ENCODE measurements at regions not wholly inside any gene's neighbourhood (a gene's known extent, or its start where the extent isn't known, plus 50 kb on each side); places are given as distances from the start of the nearest gene placed in this dataset.
A peak's percentile ranks its signal among the peaks of the same experiment; 100 is the strongest.

DNA sequence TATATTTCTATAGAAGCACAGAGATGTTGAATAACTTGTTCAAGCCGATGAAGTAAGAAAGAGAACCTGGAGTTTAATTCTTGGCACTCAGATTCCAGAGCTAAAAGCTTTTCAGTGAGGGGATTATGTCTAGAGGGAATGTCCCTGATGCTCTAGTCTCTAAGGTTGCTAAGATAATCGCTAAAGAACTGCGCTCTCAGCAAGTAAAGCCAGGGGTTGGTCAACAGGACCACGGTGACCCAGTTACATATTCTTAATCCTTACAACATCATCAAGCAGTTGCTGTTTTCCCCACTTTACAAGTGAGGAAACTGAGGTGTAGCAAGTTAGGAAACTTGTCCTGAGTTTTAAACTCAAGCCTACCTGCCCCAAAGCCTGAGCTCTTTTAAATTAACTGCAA lies 110.8 kb downstream of the DAD1 start:
- in situ Hi-C loops (cut with MboI; ENCODE audit: low sequenced_read_pairs) = no loop called here
- H3K36me3 ChIP-seq (replicated peaks) = no peaks in the 10 kb centered on the region
- peak; percentile 25 to 59 for DNase-seq (ENCODE audit: low spot score in 2 of 2)
- peaks cover 64% of the 10 kb centered on the region for H3K4me1 ChIP-seq
- no peaks in the 10 kb centered on the region for H3K9me3 ChIP-seq
- no peak overlapping the region for H3K4me3 ChIP-seq
- H3K27me3 ChIP-seq (ENCODE audit: low read depth) = no peaks in the 10 kb centered on the region

DNA sequence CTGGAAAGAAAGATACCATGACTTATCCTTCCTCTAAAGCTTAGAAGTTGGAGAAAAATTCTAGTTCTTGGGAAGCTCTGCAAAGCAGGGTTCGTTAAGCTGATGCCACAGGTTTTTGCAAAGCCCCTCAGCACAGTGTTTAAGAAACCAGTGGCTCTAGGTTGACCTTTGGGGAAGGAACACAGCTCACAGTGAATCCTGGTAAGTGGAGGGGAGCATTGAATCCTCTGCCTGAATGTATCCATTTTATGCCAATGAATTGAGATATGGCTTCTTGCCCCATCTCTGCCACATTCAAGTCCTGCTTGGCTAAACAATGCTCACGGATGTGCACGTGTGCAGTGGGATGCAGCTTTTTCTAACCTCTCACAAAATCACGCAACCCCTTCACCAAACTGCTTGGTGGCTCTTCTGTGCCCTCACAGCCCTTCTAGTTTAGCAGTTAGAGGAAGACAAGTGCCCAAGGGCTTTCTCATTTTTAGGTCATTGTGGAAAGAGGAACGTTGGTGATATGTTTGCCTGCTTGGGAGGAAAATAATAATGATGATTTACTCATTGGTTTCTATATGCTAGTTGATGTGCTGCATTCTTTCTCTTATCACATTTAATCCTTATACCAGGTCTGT lies 111.3 kb downstream of the DAD1 start:
- Histone ChIP-seq H3K4me3 (no peak overlapping the region), H3K36me3 (replicated peaks) (no peaks in the 10 kb centered on the region), H3K9me3 (no peaks in the 10 kb centered on the region), H3K4me1 (peaks cover 59% of the 10 kb centered on the region), H3K27me3 (ENCODE audit: low read depth) (no peaks in the 10 kb centered on the region)
- in situ Hi-C loops (cut with MboI; ENCODE audit: low sequenced_read_pairs) = no loop called here
- no peak for DNase-seq (ENCODE audit: low spot score in 2 of 2)

DNA sequence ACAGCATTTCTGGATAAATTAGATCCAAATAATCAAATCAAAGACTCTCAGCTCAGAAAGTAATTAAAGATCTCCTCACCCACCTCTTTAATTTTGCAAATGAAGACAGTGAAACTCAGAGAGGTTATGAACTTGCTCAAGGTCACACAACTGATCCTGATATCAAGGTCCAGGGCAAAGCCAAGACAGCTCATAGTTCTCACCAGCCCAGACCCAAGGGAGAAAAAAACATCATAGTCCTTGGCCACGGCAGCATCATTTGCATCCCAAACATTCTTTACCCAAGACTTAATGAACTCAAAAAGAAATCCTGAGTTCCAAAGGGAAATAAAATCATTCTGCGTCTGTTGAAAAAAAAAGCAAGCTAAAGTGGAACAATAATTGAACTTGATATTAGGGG lies 112.1 kb downstream of the DAD1 start:
- H3K36me3 ChIP-seq (replicated peaks) = no peaks in the 10 kb centered on the region
- no peak for DNase-seq (ENCODE audit: low spot score in 2 of 2)
- no peaks in the 10 kb centered on the region for H3K27me3 ChIP-seq (ENCODE audit: low read depth)
- in situ Hi-C loops (cut with MboI; ENCODE audit: low sequenced_read_pairs) = no loop called here
- peaks cover 52% of the 10 kb centered on the region for H3K4me1 ChIP-seq
- H3K9me3 ChIP-seq = no peaks in the 10 kb centered on the region
- H3K4me3 ChIP-seq = no peak overlapping the region

DNA sequence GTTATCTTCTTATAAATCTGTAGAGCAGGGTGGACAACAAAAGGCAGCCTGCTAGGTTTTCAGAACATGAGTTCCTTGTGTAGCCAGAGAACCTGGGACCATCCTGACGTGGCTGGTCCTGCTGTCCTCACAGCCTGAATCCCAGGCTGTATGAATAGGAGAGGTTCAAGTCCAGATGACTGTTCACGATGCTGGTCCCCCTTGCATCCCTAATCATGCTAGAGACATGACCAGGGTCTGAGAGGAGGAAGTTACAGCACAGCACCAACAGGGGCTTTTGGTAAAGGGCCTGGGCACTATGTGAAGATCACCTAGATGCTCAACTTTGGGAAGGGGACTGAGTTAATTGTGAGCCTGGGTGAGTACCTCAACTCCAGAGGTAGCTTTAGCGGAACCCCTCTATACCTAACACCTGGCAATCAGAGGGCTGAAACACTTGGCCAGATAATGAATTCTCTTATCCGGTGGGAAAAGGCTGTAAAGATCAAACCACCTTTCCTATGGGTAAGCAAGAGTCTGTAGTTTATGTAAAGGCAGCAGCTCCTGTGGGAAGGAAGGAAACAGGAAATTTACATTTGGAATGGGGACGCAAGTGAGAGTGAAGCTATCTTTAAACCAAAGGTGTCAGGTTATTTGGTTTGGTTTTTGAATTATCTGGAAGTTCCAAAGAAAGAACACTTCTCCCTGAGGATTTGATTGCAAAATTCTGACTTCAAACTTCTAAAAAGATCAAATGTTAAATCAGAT lies 112.8 kb downstream of the DAD1 start:
- DNase-seq (ENCODE audit: low spot score in 2 of 2) = no peak
- H3K9me3 ChIP-seq = no peaks in the 10 kb centered on the region
- H3K36me3 ChIP-seq (replicated peaks) = no peaks in the 10 kb centered on the region
- in situ Hi-C loops (cut with MboI; ENCODE audit: low sequenced_read_pairs) = no loop called here
- no peak overlapping the region for H3K4me3 ChIP-seq
- no peaks in the 10 kb centered on the region for H3K27me3 ChIP-seq (ENCODE audit: low read depth)
- peaks cover 48% of the 10 kb centered on the region for H3K4me1 ChIP-seq

DNA sequence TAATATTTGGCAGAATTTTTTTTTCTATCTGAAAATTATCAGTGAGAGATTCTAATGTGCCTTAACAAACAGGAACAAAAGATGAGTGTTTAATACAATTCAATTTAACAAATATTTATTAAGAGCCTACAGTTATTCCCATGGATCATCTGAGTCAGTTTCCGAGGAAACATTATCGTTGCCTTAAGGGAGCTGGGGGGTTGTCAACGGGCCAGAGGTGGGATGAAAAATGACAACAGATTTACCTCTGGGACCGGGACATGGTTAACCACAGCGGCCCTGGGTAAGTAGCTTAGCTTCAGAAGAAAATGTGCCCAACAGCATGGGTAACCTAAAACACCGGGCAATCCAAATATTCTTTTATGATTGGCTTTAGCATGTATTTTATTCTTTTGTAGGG lies 113.6 kb downstream of the DAD1 start:
- Histone ChIP-seq H3K9me3 (no peaks in the 10 kb centered on the region), H3K4me1 (peaks cover 40% of the 10 kb centered on the region), H3K27me3 (ENCODE audit: low read depth) (no peaks in the 10 kb centered on the region), H3K36me3 (replicated peaks) (no peaks in the 10 kb centered on the region), H3K4me3 (no peak overlapping the region)
- no peak for DNase-seq (ENCODE audit: low spot score in 2 of 2)
- in situ Hi-C loops (cut with MboI; ENCODE audit: low sequenced_read_pairs) = no loop called here

DNA sequence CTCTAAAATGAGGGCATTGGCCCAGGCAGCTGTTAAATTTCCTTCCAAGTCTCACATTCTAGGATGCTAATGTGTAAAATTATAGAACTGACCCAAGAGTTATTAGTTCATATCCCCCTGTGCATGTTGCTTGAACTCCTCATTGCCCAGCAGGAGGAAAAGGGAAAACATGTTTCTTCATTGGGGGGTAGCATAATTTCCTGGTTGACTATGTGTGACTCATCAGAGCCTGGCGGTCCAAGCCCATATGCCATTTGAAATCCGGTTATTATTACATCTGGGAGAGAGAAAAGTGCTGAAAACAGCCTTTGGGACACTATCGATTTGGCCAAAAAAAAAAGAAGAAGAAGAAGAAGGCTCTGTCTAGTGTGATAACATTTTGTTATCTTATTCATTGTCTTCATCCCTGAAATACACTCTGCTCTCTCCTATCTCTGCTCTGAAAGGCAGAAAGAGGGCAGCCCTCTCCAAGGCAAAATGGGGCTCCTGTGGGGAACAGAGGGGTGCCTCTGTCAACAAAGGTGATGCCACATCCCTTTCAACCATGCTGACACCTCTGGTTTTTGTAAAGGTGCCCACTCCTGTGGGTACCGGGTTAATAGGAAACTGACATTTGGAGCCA lies 114.2 kb downstream of the DAD1 start:
- in situ Hi-C loops (cut with MboI; ENCODE audit: low sequenced_read_pairs) = loop anchor here (5.0 kb wide), 2 partner anchors 83 to 158 kb away; no protein-coding TSS in a partner anchor
- no peak for DNase-seq (ENCODE audit: low spot score in 2 of 2)

DNA sequence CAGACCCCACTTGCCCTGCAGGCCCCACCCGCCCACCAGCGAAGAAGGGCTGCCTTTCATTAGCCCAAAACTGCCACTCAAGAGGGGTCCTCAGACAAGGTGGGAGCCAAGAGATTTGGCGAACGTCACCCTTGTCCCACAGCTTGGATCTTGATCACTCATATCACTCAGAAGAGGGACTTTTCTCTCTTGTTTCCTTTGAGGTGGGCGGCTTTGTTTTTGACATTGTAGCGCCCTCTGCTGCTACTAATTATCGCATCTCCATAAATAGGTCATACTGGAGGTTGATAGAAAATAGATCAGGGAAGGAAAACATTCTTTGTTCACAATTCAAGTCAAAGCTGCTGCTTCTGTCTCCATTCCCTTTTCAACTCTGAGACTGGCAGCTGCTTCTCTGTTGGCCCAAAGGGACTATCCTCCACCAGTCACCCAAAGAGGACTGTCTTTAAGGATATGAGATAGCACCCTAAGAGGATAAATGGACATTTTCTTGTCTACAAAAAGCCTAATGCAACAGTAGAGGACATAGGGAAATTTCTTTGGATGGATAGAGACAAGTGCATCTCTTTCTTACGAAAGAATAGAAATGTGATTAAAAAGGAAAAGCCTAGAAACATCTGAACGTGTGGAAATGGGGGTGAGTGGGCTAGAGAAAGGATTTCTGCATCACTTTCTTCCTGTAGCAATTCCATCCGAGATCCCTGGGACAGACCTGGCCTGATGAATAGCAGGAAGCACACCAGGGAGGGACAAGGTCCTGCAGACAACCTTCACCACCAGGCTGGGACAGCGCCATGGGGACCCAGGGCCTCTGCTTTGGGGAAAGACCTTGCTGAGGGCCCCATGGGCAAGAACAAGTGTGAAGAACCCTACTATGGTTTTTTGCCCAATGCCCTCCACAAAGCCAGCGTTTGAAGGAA lies 115.8 kb downstream of the DAD1 start:
- in situ Hi-C loops (cut with MboI; ENCODE audit: low sequenced_read_pairs) = loop anchor here (5.0 kb wide), 2 partner anchors 81 to 156 kb away; no protein-coding TSS in a partner anchor
- Histone ChIP-seq H3K4me1 (peaks cover 23% of the 10 kb centered on the region), H3K36me3 (replicated peaks) (no peaks in the 10 kb centered on the region), H3K4me3 (no peak overlapping the region), H3K27me3 (ENCODE audit: low read depth) (no peaks in the 10 kb centered on the region), H3K9me3 (no peaks in the 10 kb centered on the region)
- peak; percentile 65 for DNase-seq (ENCODE audit: low spot score in 2 of 2)

More for the DNA sequence above, 114.2 kb downstream of the DAD1 start:
- H3K4me3 ChIP-seq = no peak overlapping the region
- peaks cover 35% of the 10 kb centered on the region for H3K4me1 ChIP-seq
- H3K9me3 ChIP-seq = no peaks in the 10 kb centered on the region
- no peaks in the 10 kb centered on the region for H3K36me3 ChIP-seq (replicated peaks)
- H3K27me3 ChIP-seq (ENCODE audit: low read depth) = no peaks in the 10 kb centered on the region

DNA sequence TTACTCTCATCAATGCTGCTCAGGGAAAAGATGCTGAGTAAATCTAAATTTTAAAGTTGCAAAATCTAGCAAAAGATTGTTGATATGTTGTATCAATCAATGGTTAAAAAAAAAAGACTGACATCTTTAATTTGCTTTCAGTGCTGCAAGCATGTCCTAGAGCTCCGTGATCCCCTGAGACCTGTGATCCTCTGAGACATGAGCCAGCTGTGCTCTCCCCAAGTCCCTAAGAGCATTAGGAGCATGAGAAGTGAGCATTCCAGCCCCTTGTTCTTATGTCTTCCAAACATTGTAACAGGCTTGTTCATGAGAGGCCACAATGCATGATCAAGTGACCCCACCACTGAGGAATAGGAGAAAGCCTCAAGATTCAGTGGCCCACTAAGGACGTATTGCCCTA lies 116.6 kb downstream of the DAD1 start:
- no peak for DNase-seq (ENCODE audit: low spot score in 2 of 2)
- H3K27me3 ChIP-seq (ENCODE audit: low read depth) = no peaks in the 10 kb centered on the region
- peaks cover 16% of the 10 kb centered on the region for H3K4me1 ChIP-seq
- no peaks in the 10 kb centered on the region for H3K36me3 ChIP-seq (replicated peaks)
- no peak overlapping the region for H3K4me3 ChIP-seq
- in situ Hi-C loops (cut with MboI; ENCODE audit: low sequenced_read_pairs) = loop anchor here (5.0 kb wide), 2 partner anchors 80 to 155 kb away; no protein-coding TSS in a partner anchor
- no peaks in the 10 kb centered on the region for H3K9me3 ChIP-seq

DNA sequence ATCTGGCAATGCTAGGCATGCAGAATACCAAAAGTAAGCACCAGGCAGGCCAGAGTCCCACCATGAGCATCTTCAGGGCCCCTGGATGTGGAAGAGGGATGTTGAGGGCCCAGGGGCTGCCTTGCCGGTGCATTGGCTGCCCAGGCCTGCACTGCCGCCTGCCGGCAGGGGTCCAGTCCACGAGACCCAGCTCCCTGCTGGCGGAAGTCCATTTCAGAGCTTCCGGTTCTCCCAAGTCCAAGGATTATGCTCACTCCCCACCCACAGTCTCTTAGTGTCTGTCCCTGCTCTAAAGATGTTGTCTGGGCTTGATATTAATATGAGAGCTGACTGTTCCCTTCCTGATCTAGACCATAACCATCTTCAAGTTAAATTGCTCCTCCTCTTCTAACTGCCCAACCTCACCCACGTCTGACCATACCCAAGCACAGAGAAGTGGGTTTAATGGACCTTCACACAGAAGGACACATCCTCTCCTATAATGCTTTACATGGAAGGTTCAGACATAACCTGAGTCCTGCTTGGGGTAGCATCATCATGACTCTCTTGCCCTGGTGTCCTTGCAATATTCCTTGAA lies 117.4 kb downstream of the DAD1 start:
- Histone ChIP-seq H3K4me1 (peaks cover 9% of the 10 kb centered on the region), H3K4me3 (no peak overlapping the region), H3K27me3 (ENCODE audit: low read depth) (no peaks in the 10 kb centered on the region), H3K9me3 (no peaks in the 10 kb centered on the region), H3K36me3 (replicated peaks) (no peaks in the 10 kb centered on the region)
- in situ Hi-C loops (cut with MboI; ENCODE audit: low sequenced_read_pairs) = loop anchor here (5.0 kb wide), 2 partner anchors 79 to 154 kb away; no protein-coding TSS in a partner anchor
- DNase-seq (ENCODE audit: low spot score in 2 of 2) = peak; percentile 32 to 79

DNA sequence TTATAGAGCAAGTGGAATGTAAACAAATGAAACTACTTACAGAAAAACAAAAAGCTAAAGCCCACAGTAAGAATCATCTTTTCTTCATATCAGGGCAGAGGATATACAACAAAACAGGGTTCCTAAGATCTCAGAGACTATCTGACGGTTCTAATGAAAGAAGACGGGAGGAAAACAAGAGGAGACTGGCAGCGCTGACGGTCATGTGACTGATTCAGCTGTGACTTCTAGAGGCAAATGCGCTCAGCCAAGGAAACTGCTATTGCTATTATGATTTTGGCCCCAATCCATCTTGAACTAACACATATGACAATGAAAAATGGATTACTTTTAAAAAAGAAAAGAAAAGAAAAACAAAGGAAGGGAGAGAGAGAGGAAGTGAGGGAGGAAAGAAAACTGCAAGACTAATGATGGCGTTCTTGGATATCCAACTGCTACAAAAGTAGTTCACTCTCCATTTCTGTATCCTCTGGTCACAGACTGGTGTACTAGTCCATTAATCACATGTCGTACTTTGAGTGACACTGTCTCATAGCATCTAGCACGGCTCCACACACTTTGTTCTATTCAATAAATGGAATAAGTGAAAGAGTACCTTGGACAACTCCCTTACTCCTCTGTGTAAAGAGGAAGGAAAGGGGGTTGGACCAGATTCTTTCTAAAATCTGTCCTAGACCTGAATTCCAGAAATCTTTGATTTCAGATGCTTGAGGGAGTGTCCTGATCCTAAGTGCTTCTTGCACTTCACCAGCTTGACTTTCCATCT lies 119.3 kb downstream of the DAD1 start:
- no peak for DNase-seq (ENCODE audit: low spot score in 2 of 2)
- Histone ChIP-seq H3K27me3 (ENCODE audit: low read depth) (no peaks in the 10 kb centered on the region), H3K36me3 (replicated peaks) (no peaks in the 10 kb centered on the region), H3K4me3 (no peak overlapping the region), H3K4me1 (peaks cover 4% of the 10 kb centered on the region), H3K9me3 (no peaks in the 10 kb centered on the region)
- in situ Hi-C loops (cut with MboI; ENCODE audit: low sequenced_read_pairs) = loop anchor here (5.0 kb wide), 2 partner anchors 77 to 152 kb away; no protein-coding TSS in a partner anchor

DNA sequence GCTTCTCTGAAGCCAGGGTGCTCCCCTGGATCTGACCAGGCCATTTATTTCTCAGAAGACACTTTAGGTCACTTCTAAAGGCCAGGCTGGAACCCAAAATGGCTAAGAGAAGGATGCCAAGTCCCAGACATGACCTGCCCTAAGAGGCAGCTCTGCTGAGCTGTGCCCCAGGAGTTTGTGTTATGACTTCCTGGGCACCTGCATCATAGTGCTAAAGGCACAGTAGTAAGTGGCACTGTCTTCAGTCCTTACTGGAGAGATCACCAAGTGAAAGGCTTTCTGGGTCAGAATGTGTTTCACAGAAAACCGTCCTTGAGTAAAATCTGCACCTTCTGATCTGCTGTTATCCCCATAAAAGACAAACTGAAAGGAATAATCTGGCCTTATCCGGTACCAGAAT lies 120.2 kb downstream of the DAD1 start:
- Histone ChIP-seq H3K9me3 (no peaks in the 10 kb centered on the region), H3K4me1 (peaks cover 4% of the 10 kb centered on the region), H3K4me3 (no peak overlapping the region), H3K27me3 (ENCODE audit: low read depth) (no peaks in the 10 kb centered on the region), H3K36me3 (replicated peaks) (no peaks in the 10 kb centered on the region)
- in situ Hi-C loops (cut with MboI; ENCODE audit: low sequenced_read_pairs) = no loop called here
- no peak for DNase-seq (ENCODE audit: low spot score in 2 of 2)

DNA sequence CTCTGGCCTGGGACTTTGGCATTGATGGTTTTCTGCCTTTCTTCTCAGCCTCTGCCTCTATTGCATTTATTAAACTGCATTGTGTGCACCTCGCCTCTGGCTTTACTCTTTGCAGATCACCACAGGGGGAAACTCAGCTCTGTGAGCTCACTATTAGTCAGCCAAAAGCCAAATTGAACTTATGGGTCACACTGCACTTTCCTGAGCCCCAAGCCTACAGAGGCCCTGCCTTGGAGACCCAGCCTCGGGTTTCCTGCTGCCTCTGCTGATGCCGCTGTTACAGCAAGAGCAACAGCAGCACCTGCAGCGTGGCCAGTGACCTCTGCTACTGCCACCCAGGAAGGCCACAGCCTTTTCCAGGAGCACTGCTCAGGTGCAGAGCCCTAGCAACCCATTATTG lies 122.5 kb downstream of the DAD1 start:
- no peak for DNase-seq (ENCODE audit: low spot score in 2 of 2)
- H3K27me3 ChIP-seq (ENCODE audit: low read depth) = no peaks in the 10 kb centered on the region
- H3K9me3 ChIP-seq = no peaks in the 10 kb centered on the region
- no peaks in the 10 kb centered on the region for H3K4me1 ChIP-seq
- H3K4me3 ChIP-seq = no peak overlapping the region
- no peaks in the 10 kb centered on the region for H3K36me3 ChIP-seq (replicated peaks)
- in situ Hi-C loops (cut with MboI; ENCODE audit: low sequenced_read_pairs) = no loop called here
